ENCODE measurements at regions not wholly inside any gene's neighbourhood (a gene's known extent, or its start where the extent isn't known, plus 50 kb on each side); places are given as distances from the start of the nearest gene placed in this dataset.

- DNase-seq (ENCODE audit: low spot score in 2 of 2) (no peak), FAIRE-seq (no peak)
These were observed 63.7 kb downstream of the SPCS3 start for GRCh38 chr4:176383273-176384077.

GRCh38 chr4:176385601-176386000 lies 65.8 kb downstream of the SPCS3 start:
- FAIRE-seq, result no peak
- DNase-seq (ENCODE audit: low spot score in 2 of 2), result no peak

GRCh38 chr4:176387571-176387970 lies 67.8 kb downstream of the SPCS3 start:
- DNase-seq (ENCODE audit: low spot score in 2 of 2), result no peak
- FAIRE-seq, result no peak

- FAIRE-seq (no peak), DNase-seq (ENCODE audit: low spot score in 2 of 2) (no peak)
These were observed 73.7 kb downstream of the SPCS3 start for GRCh38 chr4:176393306-176394013.

GRCh38 chr4:176400816-176401461 lies 81.2 kb downstream of the SPCS3 start:
- FAIRE-seq, result no peak

GRCh38 chr4:176404621-176405020 lies 84.9 kb downstream of the SPCS3 start:
- no peak for FAIRE-seq

More at GRCh38 chr4:176400816-176401461, 81.2 kb downstream of the SPCS3 start:
- no peak for DNase-seq (ENCODE audit: low spot score in 2 of 2)

GRCh38 chr4:176406297-176406696 lies 86.5 kb downstream of the SPCS3 start:
- DNase-seq (ENCODE audit: low spot score in 2 of 2), result no peak
- FAIRE-seq, result no peak

More at GRCh38 chr4:176404621-176405020, 84.9 kb downstream of the SPCS3 start:
- no peak for DNase-seq (ENCODE audit: low spot score in 2 of 2)

GRCh38 chr4:176406736-176407135 lies 87.0 kb downstream of the SPCS3 start:
- FAIRE-seq, result no peak
- DNase-seq (ENCODE audit: low spot score in 2 of 2), result no peak

GRCh38 chr4:176409627-176410026 lies 89.9 kb downstream of the SPCS3 start:
- FAIRE-seq, result no peak
- DNase-seq (ENCODE audit: low spot score in 2 of 2), result no peak

GRCh38 chr4:176413171-176413570 lies 93.4 kb downstream of the SPCS3 start:
- FAIRE-seq, result no peak
- no peak for DNase-seq (ENCODE audit: low spot score in 2 of 2)

GRCh38 chr4:176422001-176422400 lies 102.2 kb downstream of the SPCS3 start:
- FAIRE-seq (no peak), DNase-seq (ENCODE audit: low spot score in 2 of 2) (no peak)

GRCh38 chr4:176422511-176422910 lies 102.7 kb downstream of the SPCS3 start:
- FAIRE-seq (no peak), DNase-seq (ENCODE audit: low spot score in 2 of 2) (no peak)

GRCh38 chr4:176425035-176425434 lies 105.3 kb downstream of the SPCS3 start:
- FAIRE-seq (no peak), DNase-seq (ENCODE audit: low spot score in 2 of 2) (no peak)

- no peak for DNase-seq (ENCODE audit: low spot score in 2 of 2)
- FAIRE-seq, result no peak
These were observed 113.2 kb downstream of the SPCS3 start for GRCh38 chr4:176432811-176433540.

- DNase-seq (ENCODE audit: low spot score in 2 of 2) (no peak), FAIRE-seq (no peak)
These were observed 114.2 kb downstream of the SPCS3 start for GRCh38 chr4:176433983-176434382.

- FAIRE-seq (no peak), DNase-seq (ENCODE audit: low spot score in 2 of 2) (no peak)
These were observed 116.1 kb downstream of the SPCS3 start for GRCh38 chr4:176435901-176436292.

- DNase-seq (ENCODE audit: low spot score in 2 of 2), result no peak
- no peak for FAIRE-seq
These were observed 116.7 kb downstream of the SPCS3 start for GRCh38 chr4:176436293-176436973.

GRCh38 chr4:176437756-176438155 lies 118.0 kb downstream of the SPCS3 start:
- DNase-seq (ENCODE audit: low spot score in 2 of 2) (no peak), FAIRE-seq (no peak)

GRCh38 chr4:176438401-176438800 lies 118.6 kb downstream of the SPCS3 start:
- FAIRE-seq, result no peak
- no peak for DNase-seq (ENCODE audit: low spot score in 2 of 2)

- DNase-seq (ENCODE audit: low spot score in 2 of 2) (no peak), FAIRE-seq (no peak)
These were observed 119.8 kb downstream of the SPCS3 start for GRCh38 chr4:176439611-176440010.
